ENCODE measurements at regions not wholly inside any gene's neighbourhood (a gene's known extent, or its start where the extent isn't known, plus 50 kb on each side); places are given as distances from the start of the nearest gene placed in this dataset.

GRCh38 chr9:78622126-78622525, 325.2 kb downstream of the PSAT1 start:
- no peak for DNase-seq (ENCODE audit: low read depth)
- in situ Hi-C loops (cut with HindIII; ENCODE audit: low sequenced_read_pairs): no loop called here
- TF ChIP-seq, protein P1, sequence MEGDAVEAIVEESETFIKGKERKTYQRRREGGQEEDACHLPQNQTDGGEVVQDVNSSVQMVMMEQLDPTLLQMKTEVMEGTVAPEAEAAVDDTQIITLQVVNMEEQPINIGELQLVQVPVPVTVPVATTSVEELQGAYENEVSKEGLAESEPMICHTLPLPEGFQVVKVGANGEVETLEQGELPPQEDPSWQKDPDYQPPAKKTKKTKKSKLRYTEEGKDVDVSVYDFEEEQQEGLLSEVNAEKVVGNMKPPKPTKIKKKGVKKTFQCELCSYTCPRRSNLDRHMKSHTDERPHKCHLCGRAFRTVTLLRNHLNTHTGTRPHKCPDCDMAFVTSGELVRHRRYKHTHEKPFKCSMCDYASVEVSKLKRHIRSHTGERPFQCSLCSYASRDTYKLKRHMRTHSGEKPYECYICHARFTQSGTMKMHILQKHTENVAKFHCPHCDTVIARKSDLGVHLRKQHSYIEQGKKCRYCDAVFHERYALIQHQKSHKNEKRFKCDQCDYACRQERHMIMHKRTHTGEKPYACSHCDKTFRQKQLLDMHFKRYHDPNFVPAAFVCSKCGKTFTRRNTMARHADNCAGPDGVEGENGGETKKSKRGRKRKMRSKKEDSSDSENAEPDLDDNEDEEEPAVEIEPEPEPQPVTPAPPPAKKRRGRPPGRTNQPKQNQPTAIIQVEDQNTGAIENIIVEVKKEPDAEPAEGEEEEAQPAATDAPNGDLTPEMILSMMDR (IDR thresholded peaks at IDR 0.05; ENCODE audit: low read depth, low read length, missing control alignments): no peak

DNA sequence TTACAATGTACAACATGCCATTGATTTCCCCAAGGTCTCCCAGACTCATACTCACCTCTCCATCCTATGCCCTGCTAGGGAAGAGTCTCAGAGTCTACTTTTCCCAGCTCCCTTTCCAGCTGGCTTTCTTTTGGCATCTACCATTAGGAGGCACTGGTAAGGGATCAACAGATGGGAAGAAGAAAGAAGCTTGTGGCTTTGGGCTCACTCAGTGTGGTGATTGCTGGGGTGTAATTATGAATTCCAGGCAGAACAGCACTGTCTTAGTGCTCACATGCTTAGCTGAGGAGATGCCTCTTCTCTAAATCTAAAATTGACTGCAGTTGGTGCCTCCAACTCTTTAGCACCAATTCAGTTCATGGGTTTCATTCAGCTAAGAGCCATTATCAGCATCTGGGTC, 330.0 kb downstream of the PSAT1 start:
- TF ChIP-seq, protein P1 (IDR thresholded peaks at IDR 0.05; ENCODE audit: low read depth, low read length, missing control alignments): no peak
- in situ Hi-C loops (cut with HindIII; ENCODE audit: low sequenced_read_pairs): no loop called here
- no peak overlapping the region for H3K4me3 ChIP-seq (ENCODE audit: low read depth, low read length)
- no peak for DNase-seq (ENCODE audit: low read depth)

More at GRCh38 chr9:78622126-78622525, 325.2 kb downstream of the PSAT1 start:
- no peak overlapping the region for H3K4me3 ChIP-seq (ENCODE audit: low read depth, low read length)

- TF ChIP-seq, protein P1 (IDR thresholded peaks at IDR 0.05; ENCODE audit: low read depth, low read length, missing control alignments): no peak
- no peak overlapping the region for H3K4me3 ChIP-seq (ENCODE audit: low read depth, low read length)
- in situ Hi-C loops (cut with HindIII; ENCODE audit: low sequenced_read_pairs): no loop called here
- no peak for DNase-seq (ENCODE audit: low read depth)
Observed at GRCh38 chr9:78630966-78631365, 334.0 kb downstream of the PSAT1 start.

DNA sequence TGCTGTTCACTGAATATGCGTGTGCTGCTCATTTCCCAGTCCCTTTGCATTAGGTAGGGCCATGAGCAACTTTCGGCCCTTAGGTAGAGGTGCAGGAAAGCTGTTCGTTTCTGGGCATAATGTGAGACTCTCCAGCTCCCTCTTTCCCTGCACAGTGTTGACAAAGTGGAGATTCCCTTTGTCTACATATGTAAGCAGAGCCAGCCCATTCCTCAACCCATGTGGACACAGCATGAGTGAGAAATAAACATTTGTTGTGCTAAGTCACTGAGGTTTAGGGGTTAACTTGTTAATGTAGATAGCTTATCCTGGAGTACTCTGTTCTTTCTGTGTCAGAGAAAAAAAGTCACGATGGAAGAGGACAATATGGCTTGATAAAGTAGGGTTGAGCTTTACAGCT, 343.8 kb downstream of the PSAT1 start:
- H3K4me3 ChIP-seq (ENCODE audit: low read depth, low read length): no peak overlapping the region
- TF ChIP-seq, protein P1 (IDR thresholded peaks at IDR 0.05; ENCODE audit: low read depth, low read length, missing control alignments): no peak
- in situ Hi-C loops (cut with HindIII; ENCODE audit: low sequenced_read_pairs): no loop called here
- DNase-seq (ENCODE audit: low read depth): no peak

GRCh38 chr9:78644359-78644758, 347.4 kb downstream of the PSAT1 start:
- no peak overlapping the region for H3K4me3 ChIP-seq (ENCODE audit: low read depth, low read length)
- TF ChIP-seq, protein P1 (IDR thresholded peaks at IDR 0.05; ENCODE audit: low read depth, low read length, missing control alignments): no peak
- in situ Hi-C loops (cut with HindIII; ENCODE audit: low sequenced_read_pairs): no loop called here
- DNase-seq (ENCODE audit: low read depth): no peak

GRCh38 chr9:78654324-78654723, 357.4 kb downstream of the PSAT1 start:
- in situ Hi-C loops (cut with HindIII; ENCODE audit: low sequenced_read_pairs): no loop called here

More at GRCh38 chr9:78654324-78654723, 357.4 kb downstream of the PSAT1 start:
- TF ChIP-seq, protein P1 (IDR thresholded peaks at IDR 0.05; ENCODE audit: low read depth, low read length, missing control alignments): no peak
- no peak for DNase-seq (ENCODE audit: low read depth)
- no peak overlapping the region for H3K4me3 ChIP-seq (ENCODE audit: low read depth, low read length)
